NCI-H82 treated with DMSO at 0.1 percent for 48 hours (cell line): ENCODE measurements at regions not wholly inside any gene's neighbourhood (a gene's known extent, or its start where the extent isn't known, plus 50 kb on each side); places are given as distances from the start of the nearest gene placed in this dataset.
"Not testable (repeated sequence)": the region's sequence is repeated elsewhere in the genome, so short reads cannot be mapped to it uniquely, and the experiment has no call there.

ENCODE experiments used
- DNase-seq: peaks from one replicate; lab custom pipeline; 2025; ENCODE audit not compliant: unreplicated experiment; lab: John Stamatoyannopoulos, UW

DNA sequence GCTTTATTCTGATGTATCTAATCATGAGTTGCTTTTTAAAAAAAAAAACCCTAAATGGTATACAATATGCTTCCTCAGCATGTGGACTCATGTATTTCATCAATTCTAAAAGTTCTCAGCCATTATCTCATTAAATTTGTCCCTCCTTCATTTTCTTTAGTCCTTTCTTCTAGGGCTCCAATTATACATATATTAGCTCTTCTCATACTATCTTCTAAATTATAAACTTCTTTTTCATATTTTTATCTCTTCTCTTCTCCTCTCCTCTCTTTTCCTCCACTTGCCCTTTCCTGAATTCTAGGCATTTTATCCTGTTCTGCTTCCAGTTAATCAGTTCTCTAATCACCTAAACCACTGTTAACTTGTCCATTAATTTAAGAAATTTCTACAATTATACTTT, 55.0 kb upstream of the IL33 start:
- no peak for DNase-seq

DNA sequence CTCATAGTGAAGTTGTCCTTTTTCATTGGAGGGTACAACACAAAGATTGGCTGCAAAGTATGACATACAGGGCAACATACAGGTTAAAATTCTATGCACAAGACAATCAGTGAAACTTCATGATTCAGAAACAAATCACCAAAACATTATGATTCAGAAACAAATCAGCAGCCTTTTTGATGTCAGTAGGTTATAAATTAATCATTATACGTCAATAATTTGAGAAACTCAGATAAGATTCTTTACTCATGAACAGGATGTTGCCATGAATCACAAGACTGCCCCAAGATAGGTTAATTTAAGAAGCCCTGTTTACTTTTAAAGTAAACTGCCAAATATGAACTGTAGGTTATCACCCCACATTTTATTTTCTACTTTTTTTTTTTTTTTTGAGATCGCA, 62.2 kb upstream of the IL33 start:
- no peak for DNase-seq

- DNase-seq: no peak
Measured at GRCh38 chr9:6152788-6153187, 62.8 kb upstream of the IL33 start.

DNA sequence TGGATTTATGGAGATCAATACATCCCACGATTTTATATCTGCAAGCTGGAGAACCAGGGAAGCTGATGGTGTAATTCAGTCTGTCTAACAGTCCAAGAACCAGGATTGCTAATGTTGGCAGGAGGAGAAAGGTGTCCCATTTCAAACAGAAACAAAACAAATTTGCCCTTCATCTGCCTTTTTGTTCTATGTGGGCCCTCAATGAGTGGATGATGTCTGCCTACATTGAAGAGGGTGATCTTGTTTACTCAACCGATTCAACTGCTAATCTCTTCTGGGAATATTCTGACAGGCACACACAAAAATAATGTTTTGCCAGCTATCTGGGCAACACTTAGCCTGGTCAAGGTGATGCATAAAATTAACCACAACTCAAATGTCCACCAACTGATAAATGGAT, 65.1 kb upstream of the IL33 start:
- DNase-seq: no peak

DNA sequence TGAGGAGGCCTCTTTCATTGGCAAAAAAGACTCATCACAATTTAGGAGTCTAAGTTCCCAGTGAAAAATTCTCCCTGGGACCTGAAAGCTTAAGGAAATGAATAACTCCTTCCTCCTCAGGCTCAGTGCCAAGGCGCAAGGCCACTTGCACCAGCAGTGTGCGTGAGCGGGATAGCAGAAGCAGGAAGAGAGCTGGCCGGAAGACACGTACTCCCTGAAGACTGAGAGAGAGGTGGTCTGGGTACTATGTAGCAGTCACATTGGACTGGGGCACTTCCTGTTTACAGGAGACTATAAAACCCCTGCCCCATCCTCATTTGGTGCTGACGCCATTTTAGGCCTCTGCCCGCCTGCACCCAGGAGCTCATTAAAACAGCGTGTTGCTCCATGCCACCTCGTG, 66.3 kb upstream of the IL33 start:
- no peak for DNase-seq

GRCh38 chr9:6147846-6148245, 67.8 kb upstream of the IL33 start:
- no peak for DNase-seq

DNA sequence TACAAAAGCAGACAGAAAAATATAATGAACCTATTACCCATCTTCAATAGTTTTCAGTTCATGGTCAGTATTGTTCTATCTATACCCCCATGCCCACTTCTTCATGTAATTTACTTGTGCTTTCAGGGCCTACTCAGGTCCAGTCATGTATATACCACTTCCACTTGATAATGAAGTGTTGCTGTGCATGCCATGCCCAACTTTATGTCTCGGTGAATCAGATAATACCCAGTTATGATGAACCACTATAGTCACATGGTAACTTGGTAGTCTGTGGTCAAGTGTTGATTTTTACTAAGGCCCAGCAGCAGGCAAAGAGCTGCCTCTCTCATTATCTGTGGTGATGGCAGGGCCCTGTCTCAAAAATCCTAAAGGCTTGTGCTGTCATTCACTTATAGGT, 70.7 kb upstream of the IL33 start:
- no peak for DNase-seq

- DNase-seq: no peak
Measured at GRCh38 chr9:6142799-6143454, 72.7 kb upstream of the IL33 start.

DNA sequence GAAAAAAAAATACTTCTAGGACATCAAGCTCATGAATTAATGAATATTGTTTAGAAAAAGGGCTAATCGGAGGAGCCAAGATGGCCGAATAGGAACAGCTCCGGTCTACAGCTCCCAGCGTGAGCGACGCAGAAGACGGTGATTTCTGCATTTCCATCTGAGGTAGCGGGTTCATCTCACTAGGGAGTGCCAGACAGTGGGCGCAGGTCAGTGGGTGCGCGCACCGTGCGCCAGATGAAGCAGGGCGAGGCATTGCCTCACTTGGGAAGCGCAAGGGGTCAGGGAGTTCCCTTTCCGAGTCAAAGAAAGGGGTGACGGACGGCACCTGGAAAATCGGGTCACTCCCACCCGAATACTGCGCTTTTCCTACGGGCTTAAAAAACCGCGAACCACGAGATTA, 79.8 kb upstream of the IL33 start:
- not testable (repeated sequence) for DNase-seq

GRCh38 chr9:6134661-6135180, 80.9 kb upstream of the IL33 start:
- DNase-seq: no peak

DNA sequence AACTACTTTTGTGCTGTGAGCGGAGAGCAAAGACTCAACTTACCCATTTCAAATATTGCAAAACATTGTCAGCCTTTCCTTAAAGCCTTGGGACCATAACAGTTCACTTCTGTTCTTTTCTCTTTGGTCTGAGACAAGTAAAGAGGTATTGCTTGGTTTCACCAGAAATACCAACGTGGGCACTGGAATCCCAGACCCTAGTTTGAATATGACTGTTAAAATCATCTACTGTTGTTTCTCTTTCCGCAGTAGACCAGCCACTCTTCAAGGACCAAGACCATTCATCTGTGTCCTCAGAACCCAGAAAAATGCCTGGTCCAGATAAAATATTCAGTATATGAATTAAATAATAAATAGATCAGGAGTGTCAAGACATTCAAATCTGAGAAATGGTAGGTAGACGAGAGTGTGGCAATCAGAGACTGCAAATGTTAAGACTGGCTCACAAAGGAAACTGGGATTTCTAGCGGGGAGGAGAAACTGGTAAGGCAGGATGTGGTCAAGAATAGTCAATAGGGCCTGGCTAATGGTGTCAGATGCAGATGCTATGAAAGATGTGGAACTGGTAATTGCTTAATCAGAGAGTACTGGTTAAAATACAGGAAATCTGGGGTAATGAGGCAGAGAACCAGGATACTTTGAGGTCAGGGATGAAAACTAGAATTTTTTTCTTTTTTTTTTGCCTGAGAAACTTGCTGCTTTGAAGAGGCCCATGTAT, 82.1 kb upstream of the IL33 start:
- no peak for DNase-seq

DNA sequence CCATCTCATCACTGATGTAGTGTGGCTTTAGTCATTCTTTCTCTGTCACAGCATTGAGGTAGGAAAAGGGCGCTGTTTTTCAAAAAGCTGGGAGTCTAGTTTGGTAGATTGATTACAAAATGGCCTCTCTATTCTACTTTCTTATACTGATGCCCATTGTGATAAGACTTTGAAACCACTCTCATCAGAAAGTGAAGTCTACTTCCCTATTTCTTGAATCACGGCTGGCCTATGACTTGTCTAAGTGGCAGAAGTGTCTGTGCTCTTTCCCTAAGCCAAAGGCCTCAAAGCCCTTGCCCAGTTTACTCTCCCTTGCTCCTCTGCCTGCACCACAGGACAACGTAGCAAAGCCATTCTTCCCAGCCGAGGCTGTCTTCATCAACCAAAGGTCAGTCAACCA, 83.0 kb upstream of the IL33 start:
- no peak for DNase-seq

- no peak for DNase-seq
Measured at GRCh38 chr9:6128030-6128429, 87.6 kb upstream of the IL33 start.

- DNase-seq: no peak
Measured at GRCh38 chr9:6126377-6126776, 89.2 kb upstream of the IL33 start.

- DNase-seq: no peak
Measured at GRCh38 chr9:6123416-6123815, 92.2 kb upstream of the IL33 start.

DNA sequence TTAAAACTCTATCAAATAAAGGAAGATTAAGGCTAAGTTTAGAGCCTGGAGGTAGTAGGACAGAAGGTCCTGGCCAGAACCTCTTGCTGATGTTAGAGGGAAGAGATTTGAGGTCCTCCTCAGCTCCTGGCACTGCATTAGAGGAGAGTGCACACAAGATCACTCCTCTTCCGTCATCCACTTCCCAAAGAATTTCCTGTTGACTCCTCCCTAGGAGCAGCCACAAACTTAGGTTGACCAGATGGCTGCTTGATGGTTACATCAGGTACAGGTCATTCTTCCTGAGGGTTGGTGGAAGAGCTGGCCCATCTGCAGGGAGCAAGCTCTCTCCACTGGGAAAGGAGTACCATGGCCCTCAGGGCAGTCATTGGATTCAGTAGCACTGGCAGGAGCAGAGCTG, 93.9 kb upstream of the IL33 start:
- no peak for DNase-seq

DNA sequence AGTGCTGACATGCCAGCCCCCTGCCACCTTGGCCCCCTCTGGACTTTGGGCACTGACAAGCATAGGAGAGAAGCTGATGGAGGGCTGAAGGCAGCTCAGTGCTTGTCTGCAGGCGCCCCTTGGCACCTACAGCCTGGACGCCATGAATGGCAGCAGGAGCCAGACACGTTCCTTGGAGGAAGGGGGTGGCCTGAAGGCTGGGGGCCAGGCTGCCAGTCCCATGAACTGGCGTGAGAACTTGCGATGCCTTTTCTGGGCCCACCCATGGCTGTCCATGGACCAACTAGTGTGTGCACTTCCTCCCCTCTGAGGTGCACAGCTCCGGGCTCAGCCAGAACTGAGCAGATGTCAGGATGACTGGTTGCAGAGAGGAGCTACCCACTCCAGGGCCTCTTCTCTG, 99.0 kb upstream of the RANBP6 start:
- DNase-seq: no peak

DNA sequence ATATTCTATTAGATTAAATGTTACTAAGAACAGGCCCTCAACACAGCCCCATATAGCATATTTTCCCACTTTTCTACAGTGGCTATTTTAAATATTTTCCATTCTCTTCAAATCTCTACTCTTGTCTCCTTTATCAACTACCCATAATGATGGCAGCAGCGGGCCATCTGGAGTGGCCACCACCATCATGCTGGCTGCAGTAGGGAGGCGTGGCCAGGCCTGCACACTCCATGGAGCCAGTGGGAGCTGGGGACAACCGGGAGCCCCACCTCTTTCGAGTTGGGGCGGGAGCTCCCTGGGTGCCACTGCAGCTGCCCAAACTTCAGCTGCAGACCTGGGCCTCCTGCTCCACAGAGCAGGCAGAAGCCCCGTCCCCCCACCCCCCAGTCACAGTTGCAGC, 98.4 kb upstream of the RANBP6 start:
- DNase-seq: no peak

- no peak for DNase-seq
Measured at GRCh38 chr9:6113312-6113711, 97.9 kb upstream of the RANBP6 start.

DNA sequence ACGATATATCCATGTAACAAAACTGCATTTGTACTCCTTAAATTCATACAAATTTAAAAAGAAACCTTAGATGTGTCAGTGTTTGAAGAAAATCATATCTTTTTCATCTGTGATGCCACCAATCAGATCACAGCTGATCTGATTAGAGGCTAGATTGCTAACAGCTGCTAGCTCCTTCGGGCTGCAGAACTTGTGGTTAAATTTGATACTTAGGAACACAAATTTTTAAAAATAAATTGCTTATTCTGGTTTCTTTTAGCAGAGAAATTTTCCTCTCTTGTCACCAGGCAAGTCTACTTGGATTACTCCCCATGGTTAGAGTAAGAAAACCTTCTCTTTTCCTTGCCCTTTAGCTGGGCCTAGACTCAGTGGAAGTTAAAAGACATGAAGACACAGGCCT, 94.6 kb upstream of the RANBP6 start:
- no peak for DNase-seq

- no peak for DNase-seq
Measured at GRCh38 chr9:6109571-6109970, 94.1 kb upstream of the RANBP6 start.

- no peak for DNase-seq
Measured at GRCh38 chr9:6106711-6107339, 91.4 kb upstream of the RANBP6 start.
